WTC11 (cell line): ENCODE measurements at regions not wholly inside any gene's neighbourhood (a gene's known extent, or its start where the extent isn't known, plus 50 kb on each side); places are given as distances from the start of the nearest gene placed in this dataset.

Source experiments
- TF ChIP-seq, protein P1 (sequence below): sonication (generic); formaldehyde crosslinking; IDR thresholded peaks from 2 replicates; pipeline ENCODE4 v1.8.0; 2022; ENCODE audit warnings: mild to moderate bottlenecking, missing genetic modification reagents
- TF ChIP-seq, protein P2 (sequence below): sonication (generic); formaldehyde crosslinking; IDR thresholded peaks from 2 replicates; pipeline ENCODE4 v1.8.1; 2023; ENCODE audit warnings: mild to moderate bottlenecking, missing genetic modification reagents, borderline replicate concordance
- TF ChIP-seq, protein P3 (sequence below): sonication (generic); formaldehyde crosslinking; IDR thresholded peaks from 2 replicates; pipeline ENCODE4 v1.8.1; 2023; ENCODE audit warnings: mild to moderate bottlenecking, missing genetic modification reagents, moderate library complexity

GRCh38 chr2:122905431-122905830 lies 1119.7 kb upstream of the CNTNAP5 start:
- TF ChIP-seq, protein P1, sequence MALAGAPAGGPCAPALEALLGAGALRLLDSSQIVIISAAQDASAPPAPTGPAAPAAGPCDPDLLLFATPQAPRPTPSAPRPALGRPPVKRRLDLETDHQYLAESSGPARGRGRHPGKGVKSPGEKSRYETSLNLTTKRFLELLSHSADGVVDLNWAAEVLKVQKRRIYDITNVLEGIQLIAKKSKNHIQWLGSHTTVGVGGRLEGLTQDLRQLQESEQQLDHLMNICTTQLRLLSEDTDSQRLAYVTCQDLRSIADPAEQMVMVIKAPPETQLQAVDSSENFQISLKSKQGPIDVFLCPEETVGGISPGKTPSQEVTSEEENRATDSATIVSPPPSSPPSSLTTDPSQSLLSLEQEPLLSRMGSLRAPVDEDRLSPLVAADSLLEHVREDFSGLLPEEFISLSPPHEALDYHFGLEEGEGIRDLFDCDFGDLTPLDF (CRISPR knock-in tag), result no peak
- TF ChIP-seq, protein P2, sequence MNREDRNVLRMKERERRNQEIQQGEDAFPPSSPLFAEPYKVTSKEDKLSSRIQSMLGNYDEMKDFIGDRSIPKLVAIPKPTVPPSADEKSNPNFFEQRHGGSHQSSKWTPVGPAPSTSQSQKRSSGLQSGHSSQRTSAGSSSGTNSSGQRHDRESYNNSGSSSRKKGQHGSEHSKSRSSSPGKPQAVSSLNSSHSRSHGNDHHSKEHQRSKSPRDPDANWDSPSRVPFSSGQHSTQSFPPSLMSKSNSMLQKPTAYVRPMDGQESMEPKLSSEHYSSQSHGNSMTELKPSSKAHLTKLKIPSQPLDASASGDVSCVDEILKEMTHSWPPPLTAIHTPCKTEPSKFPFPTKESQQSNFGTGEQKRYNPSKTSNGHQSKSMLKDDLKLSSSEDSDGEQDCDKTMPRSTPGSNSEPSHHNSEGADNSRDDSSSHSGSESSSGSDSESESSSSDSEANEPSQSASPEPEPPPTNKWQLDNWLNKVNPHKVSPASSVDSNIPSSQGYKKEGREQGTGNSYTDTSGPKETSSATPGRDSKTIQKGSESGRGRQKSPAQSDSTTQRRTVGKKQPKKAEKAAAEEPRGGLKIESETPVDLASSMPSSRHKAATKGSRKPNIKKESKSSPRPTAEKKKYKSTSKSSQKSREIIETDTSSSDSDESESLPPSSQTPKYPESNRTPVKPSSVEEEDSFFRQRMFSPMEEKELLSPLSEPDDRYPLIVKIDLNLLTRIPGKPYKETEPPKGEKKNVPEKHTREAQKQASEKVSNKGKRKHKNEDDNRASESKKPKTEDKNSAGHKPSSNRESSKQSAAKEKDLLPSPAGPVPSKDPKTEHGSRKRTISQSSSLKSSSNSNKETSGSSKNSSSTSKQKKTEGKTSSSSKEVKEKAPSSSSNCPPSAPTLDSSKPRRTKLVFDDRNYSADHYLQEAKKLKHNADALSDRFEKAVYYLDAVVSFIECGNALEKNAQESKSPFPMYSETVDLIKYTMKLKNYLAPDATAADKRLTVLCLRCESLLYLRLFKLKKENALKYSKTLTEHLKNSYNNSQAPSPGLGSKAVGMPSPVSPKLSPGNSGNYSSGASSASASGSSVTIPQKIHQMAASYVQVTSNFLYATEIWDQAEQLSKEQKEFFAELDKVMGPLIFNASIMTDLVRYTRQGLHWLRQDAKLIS (CRISPR knock-in tag), result no peak
- TF ChIP-seq, protein P3, sequence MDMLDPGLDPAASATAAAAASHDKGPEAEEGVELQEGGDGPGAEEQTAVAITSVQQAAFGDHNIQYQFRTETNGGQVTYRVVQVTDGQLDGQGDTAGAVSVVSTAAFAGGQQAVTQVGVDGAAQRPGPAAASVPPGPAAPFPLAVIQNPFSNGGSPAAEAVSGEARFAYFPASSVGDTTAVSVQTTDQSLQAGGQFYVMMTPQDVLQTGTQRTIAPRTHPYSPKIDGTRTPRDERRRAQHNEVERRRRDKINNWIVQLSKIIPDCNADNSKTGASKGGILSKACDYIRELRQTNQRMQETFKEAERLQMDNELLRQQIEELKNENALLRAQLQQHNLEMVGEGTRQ (CRISPR knock-in tag), result no peak
